ENCODE measurements at regions not wholly inside any gene's neighbourhood (a gene's known extent, or its start where the extent isn't known, plus 50 kb on each side); places are given as distances from the start of the nearest gene placed in this dataset.
"Not testable (repeated sequence)": the region's sequence is repeated elsewhere in the genome, so short reads cannot be mapped to it uniquely, and the experiment has no call there.

- H3K27me3 Mint-ChIP-seq, result no peaks in the 10 kb centered on the region
- no peak overlapping the region for H3K27ac Mint-ChIP-seq
- no peaks in the 10 kb centered on the region for H3K9me3 Mint-ChIP-seq
- no peak for ATAC-seq (replicated peaks)
- H3K36me3 Mint-ChIP-seq (ENCODE audit: low read depth), result no peaks in the 10 kb centered on the region
- no peak overlapping the region for H3K4me3 Mint-ChIP-seq
- no peaks in the 10 kb centered on the region for H3K4me1 Mint-ChIP-seq
Observed at GRCh38 chr4:181827246-181827645, 416.0 kb upstream of the TENM3 start.

GRCh38 chr4:181830404-181831035 is 412.7 kb upstream of the TENM3 start:
- Mint-ChIP-seq H3K27me3 (no peaks in the 10 kb centered on the region), H3K9me3 (no peaks in the 10 kb centered on the region), H3K36me3 (ENCODE audit: low read depth) (no peaks in the 10 kb centered on the region), H3K4me1 (no peaks in the 10 kb centered on the region), H3K4me3 (no peak overlapping the region), H3K27ac (no peak overlapping the region)
- ATAC-seq (replicated peaks), result no peak

GRCh38 chr4:181834071-181834470 is 409.1 kb upstream of the TENM3 start:
- Mint-ChIP-seq H3K9me3 (peaks cover 5% of the 10 kb centered on the region), H3K27me3 (no peaks in the 10 kb centered on the region), H3K4me3 (no peak overlapping the region), H3K27ac (no peak overlapping the region), H3K4me1 (no peaks in the 10 kb centered on the region), H3K36me3 (ENCODE audit: low read depth) (no peaks in the 10 kb centered on the region)
- no peak for ATAC-seq (replicated peaks)

GRCh38 chr4:181835348-181835747 is 407.9 kb upstream of the TENM3 start:
- H3K4me1 Mint-ChIP-seq, result no peaks in the 10 kb centered on the region
- no peak overlapping the region for H3K27ac Mint-ChIP-seq
- no peaks in the 10 kb centered on the region for H3K27me3 Mint-ChIP-seq
- no peak for ATAC-seq (replicated peaks)
- H3K9me3 Mint-ChIP-seq, result peaks cover 5% of the 10 kb centered on the region
- H3K36me3 Mint-ChIP-seq (ENCODE audit: low read depth), result no peaks in the 10 kb centered on the region
- no peak overlapping the region for H3K4me3 Mint-ChIP-seq

GRCh38 chr4:181838253-181838652 is 404.9 kb upstream of the TENM3 start:
- Mint-ChIP-seq H3K27me3 (no peaks in the 10 kb centered on the region), H3K36me3 (ENCODE audit: low read depth) (no peaks in the 10 kb centered on the region), H3K9me3 (peaks cover 5% of the 10 kb centered on the region), H3K27ac (no peak overlapping the region), H3K4me1 (no peaks in the 10 kb centered on the region), H3K4me3 (no peak overlapping the region)
- no peak for ATAC-seq (replicated peaks)

GRCh38 chr4:181843797-181844196 is 399.4 kb upstream of the TENM3 start:
- H3K27ac Mint-ChIP-seq; H3K27me3 Mint-ChIP-seq; ATAC-seq (replicated peaks); H3K4me1 Mint-ChIP-seq; H3K36me3 Mint-ChIP-seq (ENCODE audit: low read depth); H3K9me3 Mint-ChIP-seq; H3K4me3 Mint-ChIP-seq: not testable (repeated sequence)

GRCh38 chr4:181845617-181846016 is 397.6 kb upstream of the TENM3 start:
- Mint-ChIP-seq H3K4me1 (no peaks in the 10 kb centered on the region), H3K9me3 (peaks cover 7% of the 10 kb centered on the region), H3K36me3 (ENCODE audit: low read depth) (no peaks in the 10 kb centered on the region), H3K27ac (no peak overlapping the region), H3K27me3 (no peaks in the 10 kb centered on the region), H3K4me3 (no peak overlapping the region)
- ATAC-seq (replicated peaks), result no peak

GRCh38 chr4:181846934-181847333 is 396.3 kb upstream of the TENM3 start:
- Mint-ChIP-seq H3K4me1 (no peaks in the 10 kb centered on the region), H3K27me3 (no peaks in the 10 kb centered on the region), H3K9me3 (peaks cover 14% of the 10 kb centered on the region), H3K27ac (no peak overlapping the region), H3K36me3 (ENCODE audit: low read depth) (no peaks in the 10 kb centered on the region), H3K4me3 (no peak overlapping the region)
- no peak for ATAC-seq (replicated peaks)

- ATAC-seq (replicated peaks), result no peak
- H3K4me3 Mint-ChIP-seq, result no peak overlapping the region
Observed at GRCh38 chr4:181848357-181848756, 394.8 kb upstream of the TENM3 start.

GRCh38 chr4:181849472-181849871 is 393.7 kb upstream of the TENM3 start:
- H3K4me3 Mint-ChIP-seq, result no peak overlapping the region
- peaks cover 14% of the 10 kb centered on the region for H3K9me3 Mint-ChIP-seq
- no peaks in the 10 kb centered on the region for H3K27me3 Mint-ChIP-seq
- no peaks in the 10 kb centered on the region for H3K4me1 Mint-ChIP-seq
- H3K27ac Mint-ChIP-seq, result no peak overlapping the region
- H3K36me3 Mint-ChIP-seq (ENCODE audit: low read depth), result no peaks in the 10 kb centered on the region
- ATAC-seq (replicated peaks), result no peak

More at GRCh38 chr4:181848357-181848756, 394.8 kb upstream of the TENM3 start:
- no peaks in the 10 kb centered on the region for H3K36me3 Mint-ChIP-seq (ENCODE audit: low read depth)
- no peaks in the 10 kb centered on the region for H3K27me3 Mint-ChIP-seq
- H3K9me3 Mint-ChIP-seq, result peaks cover 14% of the 10 kb centered on the region
- H3K4me1 Mint-ChIP-seq, result no peaks in the 10 kb centered on the region
- no peak overlapping the region for H3K27ac Mint-ChIP-seq

- Mint-ChIP-seq H3K9me3 (peaks cover 17% of the 10 kb centered on the region), H3K27me3 (no peaks in the 10 kb centered on the region), H3K36me3 (ENCODE audit: low read depth) (no peaks in the 10 kb centered on the region)
Observed at GRCh38 chr4:181853881-181854511, 389.2 kb upstream of the TENM3 start.

GRCh38 chr4:181855307-181855706 is 387.9 kb upstream of the TENM3 start:
- no peaks in the 10 kb centered on the region for H3K36me3 Mint-ChIP-seq (ENCODE audit: low read depth)
- H3K4me3 Mint-ChIP-seq, result no peak overlapping the region
- H3K9me3 Mint-ChIP-seq, result peaks cover 19% of the 10 kb centered on the region
- no peak overlapping the region for H3K27ac Mint-ChIP-seq
- no peak for ATAC-seq (replicated peaks)
- no peaks in the 10 kb centered on the region for H3K27me3 Mint-ChIP-seq
- no peaks in the 10 kb centered on the region for H3K4me1 Mint-ChIP-seq

More at GRCh38 chr4:181853881-181854511, 389.2 kb upstream of the TENM3 start:
- Mint-ChIP-seq H3K27ac (no peak overlapping the region), H3K4me3 (no peak overlapping the region), H3K4me1 (no peaks in the 10 kb centered on the region)
- no peak for ATAC-seq (replicated peaks)

- not testable (repeated sequence) for H3K4me3 Mint-ChIP-seq; H3K27ac Mint-ChIP-seq; H3K4me1 Mint-ChIP-seq; H3K36me3 Mint-ChIP-seq (ENCODE audit: low read depth); H3K27me3 Mint-ChIP-seq; ATAC-seq (replicated peaks)
- peaks cover 14% of the 10 kb centered on the region for H3K9me3 Mint-ChIP-seq
Observed at GRCh38 chr4:181857471-181857870, 385.7 kb upstream of the TENM3 start.

GRCh38 chr4:181858741-181859140 is 384.5 kb upstream of the TENM3 start:
- H3K27ac Mint-ChIP-seq, result no peak overlapping the region
- no peaks in the 10 kb centered on the region for H3K36me3 Mint-ChIP-seq (ENCODE audit: low read depth)
- H3K4me3 Mint-ChIP-seq, result no peak overlapping the region
- H3K9me3 Mint-ChIP-seq, result peaks cover 14% of the 10 kb centered on the region
- no peak for ATAC-seq (replicated peaks)
- H3K4me1 Mint-ChIP-seq, result no peaks in the 10 kb centered on the region
- no peaks in the 10 kb centered on the region for H3K27me3 Mint-ChIP-seq

GRCh38 chr4:181859439-181859838 is 383.8 kb upstream of the TENM3 start:
- Mint-ChIP-seq H3K9me3 (peaks cover 18% of the 10 kb centered on the region), H3K4me3 (no peak overlapping the region), H3K4me1 (no peaks in the 10 kb centered on the region), H3K27ac (no peak overlapping the region), H3K27me3 (no peaks in the 10 kb centered on the region), H3K36me3 (ENCODE audit: low read depth) (no peaks in the 10 kb centered on the region)
- no peak for ATAC-seq (replicated peaks)
